Gastrocnemius medialis (tissue), 4 donors: ENCODE measurements at regions not wholly inside any gene's neighbourhood (a gene's known extent, or its start where the extent isn't known, plus 50 kb on each side); places are given as distances from the start of the nearest gene placed in this dataset.

Experiments used
- ATAC-seq, 2 donors: fragments of 150-250 bp; one replicate each; pipeline ENCODE4 v1.9.1; 2016
- DNase-seq, 2 donors: peaks; one replicate each; pipeline ENCODE4 v3.0.0-alpha.2; 2019
- H3K27ac ChIP-seq, 4 donors: fragments of 200-600 bp; sonication (generic); 1 replicate in 1 of 4; 2 replicates in 3 of 4; pipeline ENCODE4 v1.5.1; 2016 to 2018; ENCODE audit warnings: mild to moderate bottlenecking in 2 of 4, moderate library complexity in 1 of 4
- H3K27me3 ChIP-seq, 3 donors: fragments of 200-600 bp; sonication (generic) in 2 of 3; 1 replicate in 1 of 3; 2 replicates in 2 of 3; pipeline versions ENCODE4 v1.5.1 to v1.6.0; 2016 to 2019; ENCODE audit warnings: mild to moderate bottlenecking in 1 of 3, moderate library complexity in 1 of 3
- H3K36me3 ChIP-seq, 2 donors: fragments of 200-600 bp; sonication (generic) in 1 of 2; one replicate each; pipeline ENCODE4 v1.5.1; 2017 to 2018
- H3K4me1 ChIP-seq, 2 donors: fragments of 200-600 bp; sonication (generic) in 1 of 2; one replicate each; pipeline ENCODE4 v1.5.1; 2016 to 2017; ENCODE audit warnings: mild to moderate bottlenecking in 2 of 2
- H3K4me3 ChIP-seq, 4 donors: fragments of 200-600 bp; sonication (generic) in 3 of 4; 1 replicate in 1 of 4; 2 replicates in 3 of 4; pipeline ENCODE4 v1.5.1; 2016 to 2019; ENCODE audit warnings: mild to moderate bottlenecking in 2 of 4
- H3K9me3 ChIP-seq, 3 donors: fragments of 200-600 bp; sonication (generic) in 2 of 3; 1 replicate in 1 of 3; 2 replicates in 2 of 3; pipeline ENCODE4 v1.5.1; 2016 to 2019
- CTCF ChIP-seq, 5 experiments: fragments of 450-650 bp in 3 of 5; fragments of 200-600 bp in 2 of 5; sonication (generic) in 2 of 5; IDR thresholded peaks in 4 of 5; conservative IDR thresholded peaks in 1 of 5; 1 replicate in 4 of 5; 2 replicates in 1 of 5; pipeline ENCODE4 v1.5.1; 2016 to 2019; ENCODE audit warnings: antibody characterized with exemption in 5 of 5, mild to moderate bottlenecking in 3 of 5, moderate library complexity in 3 of 5
- POLR2A ChIP-seq, 2 donors: fragments of 450-650 bp; IDR thresholded peaks; one replicate each; pipeline ENCODE4 v1.6.1; 2017; ENCODE audit warnings: antibody characterized with exemption in 2 of 2, mild to moderate bottlenecking in 2 of 2, moderate library complexity in 2 of 2
- in situ Hi-C, 4 donors: fragments of 200-750 bp; cut with MboI; loops; one replicate each; pipeline versions ENCODE4 v1.15.0 to v1.8.0; 2017; ENCODE audit warnings: low sequenced_read_pairs in 4 of 4
- intact Hi-C: fragments of 100-400 bp; cut with DNase I; formaldehyde crosslinking; loops from one replicate; pipeline ENCODE4 v1.15.1; 2023; ENCODE audit warnings: low total_unique reads

GRCh38 chr10:113219446-113219845, 269.4 kb downstream of the TCF7L2 start:
- Histone ChIP-seq H3K36me3 (no peaks in the 10 kb centered on the region), H3K4me1 (no peaks in the 10 kb centered on the region), H3K27me3 (peaks cover 0 to 13% (median 5%) of the 10 kb centered on the region in 3 donors), H3K9me3 (no peaks in the 10 kb centered on the region), H3K27ac (no peak overlapping the region), H3K4me3 (no peak overlapping the region)
- intact Hi-C loops (no loop called here), in situ Hi-C loops (no loop called here)
- ATAC-seq, result no peak
- no peak for DNase-seq
- TF ChIP-seq CTCF (IDR thresholded peaks at IDR 0.05 in 4 of 5, conservative IDR thresholded peaks at IDR 0.05 in 1 of 5), result no peak
- no peak for TF ChIP-seq POLR2A (IDR thresholded peaks at IDR 0.05)

- ATAC-seq (no peak), DNase-seq (no peak)
- in situ Hi-C loops (no loop called here), intact Hi-C loops (no loop called here)
- no peaks in the 10 kb centered on the region for H3K36me3 ChIP-seq
- no peak overlapping the region for H3K27ac ChIP-seq
- TF ChIP-seq CTCF (IDR thresholded peaks at IDR 0.05 in 4 of 5, conservative IDR thresholded peaks at IDR 0.05 in 1 of 5) (no peak), POLR2A (IDR thresholded peaks at IDR 0.05) (no peak)
- H3K27me3 ChIP-seq, result peaks cover 0 to 13% (median 5%) of the 10 kb centered on the region in 3 donors
- H3K4me3 ChIP-seq, result no peak overlapping the region
- no peaks in the 10 kb centered on the region for H3K9me3 ChIP-seq
- H3K4me1 ChIP-seq, result no peaks in the 10 kb centered on the region
Measured at GRCh38 chr10:113221756-113222168, 271.7 kb downstream of the TCF7L2 start.

- Histone ChIP-seq H3K27me3 (peaks cover 0 to 13% (median 5%) of the 10 kb centered on the region in 3 donors), H3K27ac (no peak overlapping the region), H3K36me3 (no peaks in the 10 kb centered on the region), H3K4me3 (no peak overlapping the region), H3K4me1 (no peaks in the 10 kb centered on the region), H3K9me3 (no peaks in the 10 kb centered on the region)
- no peak for TF ChIP-seq CTCF (IDR thresholded peaks at IDR 0.05 in 4 of 5, conservative IDR thresholded peaks at IDR 0.05 in 1 of 5)
- TF ChIP-seq POLR2A (IDR thresholded peaks at IDR 0.05), result no peak
- in situ Hi-C loops (no loop called here), intact Hi-C loops (no loop called here)
- DNase-seq, result no peak
- no peak for ATAC-seq
Measured at GRCh38 chr10:113222207-113222606, 272.2 kb downstream of the TCF7L2 start.

GRCh38 chr10:113225364-113225763, 275.3 kb downstream of the TCF7L2 start:
- in situ Hi-C loops (no loop called here), intact Hi-C loops (no loop called here)
- H3K9me3 ChIP-seq, result no peaks in the 10 kb centered on the region
- H3K36me3 ChIP-seq, result no peaks in the 10 kb centered on the region
- TF ChIP-seq CTCF (IDR thresholded peaks at IDR 0.05 in 4 of 5, conservative IDR thresholded peaks at IDR 0.05 in 1 of 5) (no peak), POLR2A (IDR thresholded peaks at IDR 0.05) (no peak)
- no peak overlapping the region for H3K4me3 ChIP-seq
- H3K27ac ChIP-seq, result no peak overlapping the region
- peaks cover 0 to 13% (median 5%) of the 10 kb centered on the region in 3 donors for H3K27me3 ChIP-seq
- DNase-seq (no peak), ATAC-seq (no peak)
- H3K4me1 ChIP-seq, result no peaks in the 10 kb centered on the region

GRCh38 chr10:113225903-113226302, 275.9 kb downstream of the TCF7L2 start:
- Histone ChIP-seq H3K4me3 (no peak overlapping the region), H3K4me1 (no peaks in the 10 kb centered on the region), H3K9me3 (no peaks in the 10 kb centered on the region), H3K27me3 (peaks cover 0 to 13% (median 5%) of the 10 kb centered on the region in 3 donors), H3K36me3 (no peaks in the 10 kb centered on the region), H3K27ac (no peak overlapping the region)
- TF ChIP-seq POLR2A (IDR thresholded peaks at IDR 0.05) (no peak), CTCF (IDR thresholded peaks at IDR 0.05 in 4 of 5, conservative IDR thresholded peaks at IDR 0.05 in 1 of 5) (no peak)
- in situ Hi-C loops (no loop called here), intact Hi-C loops (no loop called here)
- ATAC-seq, result no peak
- DNase-seq, result no peak
